ENCODE measurements at regions not wholly inside any gene's neighbourhood (a gene's known extent, or its start where the extent isn't known, plus 50 kb on each side); places are given as distances from the start of the nearest gene placed in this dataset.

Small RNA genes lying in the stretch of these regions (small RNA-seq; reads per million reads assigned to genes)
- 0 reads per million in 4 donors for gene RF00019
